ENCODE measurements at regions not wholly inside any gene's neighbourhood (a gene's known extent, or its start where the extent isn't known, plus 50 kb on each side); places are given as distances from the start of the nearest gene placed in this dataset.

DNA sequence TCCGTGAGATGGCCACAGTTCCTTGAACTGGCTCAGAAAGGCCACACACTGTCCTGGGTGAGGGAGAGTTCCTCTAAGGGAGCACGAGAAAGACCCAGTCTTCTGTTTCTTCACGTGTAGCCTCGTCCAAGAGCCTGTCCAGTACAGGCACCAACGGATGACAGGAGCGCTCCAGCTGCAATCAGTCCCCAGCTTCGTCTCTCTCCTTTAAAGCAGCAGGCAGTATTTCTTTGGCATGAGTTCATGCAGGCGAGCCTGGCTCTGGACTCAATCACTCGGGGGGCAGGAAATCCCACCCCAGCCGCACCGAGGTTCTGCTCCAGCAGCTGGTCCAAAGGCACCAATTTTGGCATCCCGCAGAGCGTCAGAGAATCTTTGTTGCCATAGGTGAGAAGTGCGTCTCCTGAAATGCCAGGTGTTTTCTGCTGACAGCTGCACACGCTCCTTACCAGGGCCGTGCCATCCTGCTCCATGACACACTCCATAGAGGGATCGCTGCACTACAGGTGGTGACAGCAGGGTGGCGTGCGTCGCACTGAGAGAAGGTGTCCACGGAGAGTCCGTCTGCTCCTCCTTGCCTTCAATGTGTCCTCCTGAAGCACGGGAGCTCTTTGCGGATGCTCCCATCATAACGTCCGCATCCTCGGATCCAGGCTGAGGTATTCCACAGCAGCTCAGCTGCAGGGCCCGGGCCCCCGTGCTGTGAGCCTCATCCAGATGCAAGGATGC lies 59.6 kb upstream of the AFDN start:
- no peak for DNase-seq (ENCODE audit: extremely low read depth in 1 of 2, low read depth in 1 of 2)

DNA sequence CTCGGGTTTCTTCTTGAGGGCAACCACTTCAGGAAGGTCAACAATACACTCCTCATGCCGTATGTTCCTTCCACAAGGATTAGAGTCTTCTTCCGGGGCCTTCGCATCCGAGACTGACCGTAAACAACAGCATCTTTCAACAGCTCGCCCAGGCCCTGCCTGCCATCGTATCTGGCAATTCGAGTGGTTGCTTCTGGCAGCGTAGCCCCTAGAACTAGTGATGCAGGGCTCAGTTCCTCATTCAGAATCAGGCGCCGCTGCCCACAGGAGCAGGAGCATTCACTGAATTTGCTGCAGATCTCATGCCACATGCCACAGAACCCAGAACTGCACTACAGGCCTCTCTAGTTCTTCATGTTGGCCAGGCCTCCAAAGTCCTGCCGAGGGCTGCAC lies 59.0 kb upstream of the AFDN start:
- DNase-seq (ENCODE audit: extremely low read depth in 1 of 2, low read depth in 1 of 2): no peak

DNA sequence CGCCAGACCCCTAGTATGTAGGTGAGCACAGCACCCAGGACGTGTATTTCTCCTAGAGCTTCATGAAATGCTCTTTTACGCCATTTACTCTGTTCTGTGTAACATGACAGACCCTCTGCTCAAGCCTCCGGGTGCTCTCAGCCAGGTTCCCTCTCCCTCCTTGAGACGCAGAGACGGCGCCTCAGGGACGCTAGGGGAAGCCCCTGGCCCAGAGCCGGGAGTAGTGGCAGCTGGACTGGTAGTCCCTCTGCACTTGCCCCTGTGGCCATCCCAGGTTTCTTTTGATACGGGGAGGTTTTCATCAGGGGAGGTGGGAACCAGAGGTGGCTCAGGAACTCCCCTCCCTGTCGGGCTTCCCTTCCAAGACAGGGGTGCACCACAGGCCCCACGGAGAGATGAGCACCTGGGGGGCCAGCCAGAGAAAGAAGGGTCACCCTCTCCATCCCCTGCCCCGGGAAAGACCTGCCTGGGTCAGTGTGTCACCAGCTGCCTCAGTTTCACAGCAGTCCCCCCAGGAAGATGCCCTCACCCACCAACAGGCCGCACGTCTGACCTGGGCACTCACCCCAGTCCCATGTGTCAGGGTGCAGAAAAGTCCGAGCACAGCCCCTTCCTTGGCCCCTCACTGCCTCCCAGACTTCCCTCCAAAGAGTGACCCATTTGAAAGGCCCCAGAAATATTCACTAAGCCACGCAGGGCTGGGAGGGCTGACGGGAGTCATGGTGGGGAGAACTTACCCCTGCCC lies 58.1 kb upstream of the AFDN start:
- DNase-seq (ENCODE audit: extremely low read depth in 1 of 2, low read depth in 1 of 2): no peak

DNA sequence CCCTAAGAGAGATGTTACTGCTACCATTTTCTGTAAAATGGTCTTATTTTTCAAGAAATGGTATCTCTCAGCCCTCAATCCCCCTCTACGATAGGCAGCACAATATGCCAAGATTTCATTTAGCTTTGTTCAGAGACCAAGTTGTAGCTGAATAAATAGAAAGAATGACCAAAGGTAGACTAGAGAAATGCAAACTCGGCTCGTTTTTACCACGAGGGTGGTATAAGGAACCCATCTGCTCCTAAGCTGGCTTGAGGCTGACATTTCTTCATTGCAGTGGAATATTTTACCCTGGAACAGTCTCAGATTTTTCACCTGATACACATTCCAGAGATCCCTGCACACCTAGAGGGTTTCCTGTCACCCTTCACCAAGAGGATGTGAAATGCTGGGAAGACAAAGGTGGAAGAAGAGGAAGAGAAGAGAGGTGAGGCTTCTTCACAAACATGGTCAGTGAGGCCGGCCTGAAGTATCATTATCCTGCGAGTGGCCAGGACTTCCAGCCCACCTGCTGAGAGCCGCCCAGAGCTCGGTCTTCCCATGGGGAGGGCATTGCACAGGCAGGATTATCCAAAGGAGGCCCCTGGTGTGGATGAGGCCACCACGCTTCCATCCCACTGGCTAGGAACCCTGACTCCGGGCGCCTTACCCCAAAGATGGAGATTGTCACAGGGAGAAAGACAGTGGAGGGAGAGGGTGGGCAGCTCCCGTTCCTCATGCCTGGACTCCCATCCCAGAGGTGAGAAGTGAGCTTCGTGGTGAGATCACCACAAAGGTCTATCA lies 57.1 kb upstream of the AFDN start:
- DNase-seq (ENCODE audit: extremely low read depth in 1 of 2, low read depth in 1 of 2): no peak

DNA sequence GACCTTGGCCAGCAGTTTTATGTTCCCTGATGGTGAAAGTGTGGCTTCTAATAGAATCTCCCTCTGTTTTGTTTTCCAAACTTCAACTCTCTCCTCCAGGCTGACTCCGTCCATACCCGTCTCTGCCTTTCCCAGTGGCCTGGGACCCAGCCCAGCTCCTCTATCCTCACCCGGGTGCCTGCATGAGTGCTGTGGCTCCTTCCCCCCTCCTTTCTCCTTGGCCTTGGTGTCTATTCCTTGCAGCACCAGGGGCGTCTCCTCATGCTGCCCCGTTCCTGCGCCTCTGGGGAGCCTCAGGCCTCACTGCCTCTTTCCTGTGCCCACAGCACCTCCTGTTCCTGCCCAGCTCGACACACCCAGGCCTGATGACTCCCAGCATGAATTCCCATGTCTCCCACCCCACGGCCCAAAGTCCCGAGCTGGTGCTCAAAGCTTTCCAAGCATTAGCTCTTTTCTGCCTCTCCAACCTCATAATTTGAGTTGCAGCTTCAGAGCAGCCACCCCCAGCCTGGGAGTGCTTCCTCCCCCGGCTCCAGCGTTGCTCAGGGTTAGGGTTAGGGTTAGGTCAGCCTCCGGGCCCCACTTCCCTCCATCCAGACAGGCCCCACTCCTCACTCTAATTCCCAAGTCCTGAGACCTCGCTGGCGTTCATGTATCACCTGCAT lies 56.3 kb upstream of the AFDN start:
- no peak for DNase-seq (ENCODE audit: extremely low read depth in 1 of 2, low read depth in 1 of 2)

DNA sequence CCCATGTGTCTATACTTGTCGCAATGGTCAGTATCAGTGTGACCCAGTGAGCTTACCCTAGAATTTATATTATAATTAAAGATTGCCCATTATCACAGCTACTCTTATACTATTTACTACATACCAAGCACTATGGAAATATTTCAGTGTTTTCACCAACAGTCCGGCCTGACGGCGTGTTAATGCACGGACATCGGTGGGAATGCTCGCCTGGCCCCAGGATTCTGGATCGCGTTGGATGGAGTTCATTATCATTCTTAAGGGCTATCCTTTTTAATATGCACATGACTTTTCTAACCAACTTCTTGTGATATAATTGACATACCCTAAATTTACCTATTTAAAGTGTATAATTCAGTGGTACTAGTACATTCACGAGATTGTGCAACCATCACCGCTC lies 51.8 kb upstream of the AFDN start:
- DNase-seq (ENCODE audit: extremely low read depth in 1 of 2, low read depth in 1 of 2): no peak

DNA sequence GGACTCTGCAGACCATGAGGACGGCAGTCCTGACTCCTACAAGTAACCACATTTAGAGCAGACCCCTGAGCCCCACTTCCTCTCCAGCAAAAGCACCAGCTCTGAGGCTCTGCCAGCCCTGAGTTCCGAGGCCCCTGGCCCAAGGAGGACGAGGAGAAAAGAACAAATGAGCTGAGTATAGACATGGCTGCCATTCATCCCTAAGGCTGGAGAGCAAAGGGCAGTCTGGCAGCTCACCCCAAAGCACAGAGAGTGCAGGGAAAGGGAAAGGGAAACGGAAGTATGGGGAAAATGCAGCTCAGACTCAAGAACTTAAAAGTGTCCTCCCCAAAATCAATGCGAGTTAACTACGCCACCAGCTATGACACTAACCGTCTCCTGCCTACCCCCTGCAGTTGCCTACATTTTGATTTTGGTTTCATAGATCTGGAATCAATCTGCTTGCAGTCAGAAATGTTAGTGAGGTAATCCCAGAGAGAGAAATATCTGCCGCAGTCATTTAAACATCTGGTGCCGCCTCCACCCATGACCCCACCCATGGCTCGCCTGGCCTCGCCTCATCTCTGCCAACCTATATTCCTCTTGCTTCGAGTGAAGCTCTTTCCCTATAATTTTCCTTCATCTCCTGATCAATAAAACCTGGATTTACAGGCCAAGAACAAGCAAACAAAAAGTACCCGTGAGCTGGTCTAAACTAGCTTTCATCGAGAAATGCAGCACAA lies 49.6 kb upstream of the AFDN start:
- DNase-seq (ENCODE audit: extremely low read depth in 1 of 2, low read depth in 1 of 2): no peak
